ENCODE measurements at regions not wholly inside any gene's neighbourhood (a gene's known extent, or its start where the extent isn't known, plus 50 kb on each side); places are given as distances from the start of the nearest gene placed in this dataset.

GRCh38 chr5:61275841-61276240 is 56.2 kb upstream of the ZSWIM6 start:
- Histone ChIP-seq H3K9ac (ENCODE audit: low read depth in 1 of 2, low read length in 2 of 2) (no peak overlapping the region), H3K9me3 (ENCODE audit: control insufficient read depth in 2 of 2, low read length in 2 of 2) (no peaks in the 10 kb centered on the region), H3K27me3 (ENCODE audit: control insufficient read depth in 2 of 2, insufficient read depth in 2 of 2, low read length in 2 of 2) (no peaks in the 10 kb centered on the region), H3K27ac (ENCODE audit: low read depth in 2 of 2, low read length in 2 of 2) (no peak overlapping the region), H3K4me3 (ENCODE audit: low read length in 2 of 2) (no peak overlapping the region), H3K36me3 (ENCODE audit: control insufficient read depth in 2 of 2, insufficient read depth in 2 of 2, low read length in 2 of 2) (no peaks in the 10 kb centered on the region), H3K4me1 (ENCODE audit: control insufficient read depth in 2 of 2, insufficient read depth in 2 of 2, low read length in 2 of 2) (peaks cover 4 to 9% of the 10 kb centered on the region in 2 donors)

- H3K9ac ChIP-seq (ENCODE audit: low read depth in 1 of 2, low read length in 2 of 2): no peak overlapping the region
- H3K9me3 ChIP-seq (ENCODE audit: control insufficient read depth in 2 of 2, low read length in 2 of 2): no peaks in the 10 kb centered on the region
- H3K4me3 ChIP-seq (ENCODE audit: low read length in 2 of 2): peak overlapping the region in 1 of 2 donors; percentile 37
- H3K27me3 ChIP-seq (ENCODE audit: control insufficient read depth in 2 of 2, insufficient read depth in 2 of 2, low read length in 2 of 2): no peaks in the 10 kb centered on the region
- H3K4me1 ChIP-seq (ENCODE audit: control insufficient read depth in 2 of 2, insufficient read depth in 2 of 2, low read length in 2 of 2): peaks cover 4 to 13% of the 10 kb centered on the region in 2 donors
- no peaks in the 10 kb centered on the region for H3K36me3 ChIP-seq (ENCODE audit: control insufficient read depth in 2 of 2, insufficient read depth in 2 of 2, low read length in 2 of 2)
- H3K27ac ChIP-seq (ENCODE audit: low read depth in 2 of 2, low read length in 2 of 2): no peak overlapping the region
Observed at GRCh38 chr5:61277190-61277589, 54.9 kb upstream of the ZSWIM6 start.

GRCh38 chr5:61277781-61278180 is 54.3 kb upstream of the ZSWIM6 start:
- Histone ChIP-seq H3K4me3 (ENCODE audit: low read length in 2 of 2) (no peak overlapping the region), H3K27me3 (ENCODE audit: control insufficient read depth in 2 of 2, insufficient read depth in 2 of 2, low read length in 2 of 2) (no peaks in the 10 kb centered on the region), H3K9me3 (ENCODE audit: control insufficient read depth in 2 of 2, low read length in 2 of 2) (no peaks in the 10 kb centered on the region), H3K27ac (ENCODE audit: low read depth in 2 of 2, low read length in 2 of 2) (no peak overlapping the region), H3K9ac (ENCODE audit: low read depth in 1 of 2, low read length in 2 of 2) (no peak overlapping the region), H3K4me1 (ENCODE audit: control insufficient read depth in 2 of 2, insufficient read depth in 2 of 2, low read length in 2 of 2) (peaks cover 4 to 13% of the 10 kb centered on the region in 2 donors), H3K36me3 (ENCODE audit: control insufficient read depth in 2 of 2, insufficient read depth in 2 of 2, low read length in 2 of 2) (no peaks in the 10 kb centered on the region)

GRCh38 chr5:61279725-61280124 is 52.3 kb upstream of the ZSWIM6 start:
- Histone ChIP-seq H3K27ac (ENCODE audit: low read depth in 2 of 2, low read length in 2 of 2) (no peak overlapping the region), H3K9me3 (ENCODE audit: control insufficient read depth in 2 of 2, low read length in 2 of 2) (no peaks in the 10 kb centered on the region), H3K27me3 (ENCODE audit: control insufficient read depth in 2 of 2, insufficient read depth in 2 of 2, low read length in 2 of 2) (no peaks in the 10 kb centered on the region), H3K36me3 (ENCODE audit: control insufficient read depth in 2 of 2, insufficient read depth in 2 of 2, low read length in 2 of 2) (no peaks in the 10 kb centered on the region), H3K4me1 (ENCODE audit: control insufficient read depth in 2 of 2, insufficient read depth in 2 of 2, low read length in 2 of 2) (peaks cover 4 to 13% of the 10 kb centered on the region in 2 donors), H3K4me3 (ENCODE audit: low read length in 2 of 2) (no peak overlapping the region), H3K9ac (ENCODE audit: low read depth in 1 of 2, low read length in 2 of 2) (no peak overlapping the region)

GRCh38 chr5:61280205-61280604 is 51.9 kb upstream of the ZSWIM6 start:
- Histone ChIP-seq H3K4me3 (ENCODE audit: low read length in 2 of 2) (no peak overlapping the region), H3K36me3 (ENCODE audit: control insufficient read depth in 2 of 2, insufficient read depth in 2 of 2, low read length in 2 of 2) (no peaks in the 10 kb centered on the region), H3K27ac (ENCODE audit: low read depth in 2 of 2, low read length in 2 of 2) (no peak overlapping the region), H3K4me1 (ENCODE audit: control insufficient read depth in 2 of 2, insufficient read depth in 2 of 2, low read length in 2 of 2) (peaks cover 4 to 13% of the 10 kb centered on the region in 2 donors), H3K9me3 (ENCODE audit: control insufficient read depth in 2 of 2, low read length in 2 of 2) (no peaks in the 10 kb centered on the region), H3K27me3 (ENCODE audit: control insufficient read depth in 2 of 2, insufficient read depth in 2 of 2, low read length in 2 of 2) (no peaks in the 10 kb centered on the region), H3K9ac (ENCODE audit: low read depth in 1 of 2, low read length in 2 of 2) (no peak overlapping the region)

- H3K9ac ChIP-seq (ENCODE audit: low read depth in 1 of 2, low read length in 2 of 2): no peak overlapping the region
- no peaks in the 10 kb centered on the region for H3K27me3 ChIP-seq (ENCODE audit: control insufficient read depth in 2 of 2, insufficient read depth in 2 of 2, low read length in 2 of 2)
- H3K9me3 ChIP-seq (ENCODE audit: control insufficient read depth in 2 of 2, low read length in 2 of 2): no peaks in the 10 kb centered on the region
- no peak overlapping the region for H3K4me3 ChIP-seq (ENCODE audit: low read length in 2 of 2)
- H3K27ac ChIP-seq (ENCODE audit: low read depth in 2 of 2, low read length in 2 of 2): no peak overlapping the region
- peaks cover 4 to 13% of the 10 kb centered on the region in 2 donors for H3K4me1 ChIP-seq (ENCODE audit: control insufficient read depth in 2 of 2, insufficient read depth in 2 of 2, low read length in 2 of 2)
- no peaks in the 10 kb centered on the region for H3K36me3 ChIP-seq (ENCODE audit: control insufficient read depth in 2 of 2, insufficient read depth in 2 of 2, low read length in 2 of 2)
Observed at GRCh38 chr5:61280761-61281427, 51.2 kb upstream of the ZSWIM6 start.

GRCh38 chr5:61281686-61282085 is 50.4 kb upstream of the ZSWIM6 start:
- Histone ChIP-seq H3K4me3 (ENCODE audit: low read length in 2 of 2) (no peak overlapping the region), H3K4me1 (ENCODE audit: control insufficient read depth in 2 of 2, insufficient read depth in 2 of 2, low read length in 2 of 2) (peaks cover 7 to 16% of the 10 kb centered on the region in 2 donors), H3K27ac (ENCODE audit: low read depth in 2 of 2, low read length in 2 of 2) (no peak overlapping the region), H3K36me3 (ENCODE audit: control insufficient read depth in 2 of 2, insufficient read depth in 2 of 2, low read length in 2 of 2) (no peaks in the 10 kb centered on the region), H3K9me3 (ENCODE audit: control insufficient read depth in 2 of 2, low read length in 2 of 2) (no peaks in the 10 kb centered on the region), H3K9ac (ENCODE audit: low read depth in 1 of 2, low read length in 2 of 2) (no peak overlapping the region), H3K27me3 (ENCODE audit: control insufficient read depth in 2 of 2, insufficient read depth in 2 of 2, low read length in 2 of 2) (no peaks in the 10 kb centered on the region)

Data from mucosa of rectum (tissue), 2 donors.